ENCODE measurements at regions not wholly inside any gene's neighbourhood (a gene's known extent, or its start where the extent isn't known, plus 50 kb on each side); places are given as distances from the start of the nearest gene placed in this dataset.

- no peaks in the 10 kb centered on the region for H3K27me3 ChIP-seq (ENCODE audit: insufficient read depth)
- no peak overlapping the region for H2AFZ ChIP-seq (ENCODE audit: low read depth)
- 100% methylated on average over 2 of the region's 2 CpGs for WGBS (ENCODE audit: low lambda C conversion rate)
- POLR2A ChIA-PET = no interaction called here
- H3K4me2 ChIP-seq = no peak overlapping the region
- no peak overlapping the region for H3K9ac ChIP-seq
- H3K36me3 ChIP-seq (replicated peaks in 1 of 2; ENCODE audit: control insufficient read depth in 1 of 2, insufficient read depth in 2 of 2, low read length in 1 of 2) = no peaks in the 10 kb centered on the region
- DNase-seq = no peak
- H4K20me1 ChIP-seq (ENCODE audit: insufficient read depth) = no peaks in the 10 kb centered on the region
- H3F3A ChIP-seq (replicated peaks; ENCODE audit: insufficient read depth) = no peaks in the 10 kb centered on the region
- TF ChIP-seq ZBTB33 (IDR thresholded peaks at IDR 0.05; ENCODE audit: borderline replicate concordance, low read depth) (no peak), FOXJ3 (CRISPR knock-in tag; IDR thresholded peaks at IDR 0.05) (no peak), FOSL2 (IDR thresholded peaks at IDR 0.05; ENCODE audit: borderline replicate concordance, low read depth) (no peak), EZH2phosphoT487 (IDR thresholded peaks at IDR 0.05; ENCODE audit: borderline replicate concordance, low read depth) (no peak), IRF3 (IDR thresholded peaks at IDR 0.05; ENCODE audit: low read depth, low read length) (no peak), NRF1 (IDR thresholded peaks at IDR 0.05; ENCODE audit: low read depth, low read length) (no peak), NFIC (IDR thresholded peaks at IDR 0.05; ENCODE audit: borderline replicate concordance) (no peak), TEAD4 (IDR thresholded peaks at IDR 0.05; ENCODE audit: borderline replicate concordance, insufficient read depth) (no peak)
- H3K79me2 ChIP-seq (ENCODE audit: insufficient read depth) = no peaks in the 10 kb centered on the region
- H3K9me3 ChIP-seq = no peaks in the 10 kb centered on the region
- CTCF ChIA-PET = interaction anchor here (1.4 kb wide), 1 partner anchor 251 kb away, joined by 3 read pairs; no protein-coding TSS in a partner anchor
- H3K4me1 ChIP-seq (ENCODE audit: control insufficient read depth in 1 of 2, insufficient read depth in 2 of 2, low read depth in 1 of 2, low read length in 1 of 2) = peaks cover under 1 to 19% of the 10 kb centered on the region in 2 experiments; a peak in 2 of 4 replicates
- no peaks in the 10 kb centered on the region for H3K9me2 ChIP-seq
- no peak overlapping the region for H3K27ac ChIP-seq (ENCODE audit: low read depth in 2 of 2, low read length in 1 of 2)
- no peak overlapping the region for H3K4me3 ChIP-seq (ENCODE audit: low read depth in 2 of 2, low read length in 1 of 2)
Observed at GRCh38 chr1:221159608-221160007, 280.4 kb downstream of the HLX start.

- H3K4me2 ChIP-seq = no peak overlapping the region
- no peaks in the 10 kb centered on the region for H3K79me2 ChIP-seq (ENCODE audit: insufficient read depth)
- POLR2A ChIA-PET = no interaction called here
- no peak for DNase-seq
- no peak overlapping the region for H3K9ac ChIP-seq
- H3F3A ChIP-seq (replicated peaks; ENCODE audit: insufficient read depth) = peaks cover 8% of the 10 kb centered on the region
- H3K27ac ChIP-seq (ENCODE audit: low read depth in 2 of 2, low read length in 1 of 2) = no peak overlapping the region
- WGBS (ENCODE audit: low lambda C conversion rate) = 75% methylated on average over 1 of the region's 1 CpG
- H3K4me3 ChIP-seq (ENCODE audit: low read depth in 2 of 2, low read length in 1 of 2) = no peak overlapping the region
- peaks cover 19 to 31% of the 10 kb centered on the region in 2 experiments for H3K4me1 ChIP-seq (ENCODE audit: control insufficient read depth in 1 of 2, insufficient read depth in 2 of 2, low read depth in 1 of 2, low read length in 1 of 2)
- H2AFZ ChIP-seq (ENCODE audit: low read depth) = no peak overlapping the region
- H3K36me3 ChIP-seq (replicated peaks in 1 of 2; ENCODE audit: control insufficient read depth in 1 of 2, insufficient read depth in 2 of 2, low read length in 1 of 2) = no peaks in the 10 kb centered on the region
- no peaks in the 10 kb centered on the region for H3K9me3 ChIP-seq
- no peaks in the 10 kb centered on the region for H3K9me2 ChIP-seq
- no peaks in the 10 kb centered on the region for H3K27me3 ChIP-seq (ENCODE audit: insufficient read depth)
- H4K20me1 ChIP-seq (ENCODE audit: insufficient read depth) = no peaks in the 10 kb centered on the region
- CTCF ChIA-PET = no interaction called here
- TF ChIP-seq ZBTB33 (IDR thresholded peaks at IDR 0.05; ENCODE audit: borderline replicate concordance, low read depth) (no peak), FOSL2 (IDR thresholded peaks at IDR 0.05; ENCODE audit: borderline replicate concordance, low read depth) (no peak), FOXM1 (IDR thresholded peaks at IDR 0.05; ENCODE audit: low read depth) (no peak), JUND (IDR thresholded peaks at IDR 0.05) (no peak), FOXJ3 (CRISPR knock-in tag; IDR thresholded peaks at IDR 0.05) (no peak), REST (IDR thresholded peaks at IDR 0.05; ENCODE audit: low read depth, low read length) (no peak), TCF12 (IDR thresholded peaks at IDR 0.05) (no peak), NRF1 (IDR thresholded peaks at IDR 0.05; ENCODE audit: low read depth, low read length) (no peak), RCOR1 (IDR thresholded peaks at IDR 0.05; ENCODE audit: low read length) (no peak), TAF1 (IDR thresholded peaks at IDR 0.05; ENCODE audit: borderline replicate concordance, low read depth, low read length) (no peak), POLR2AphosphoS5 (IDR thresholded peaks at IDR 0.05; ENCODE audit: low read depth, low read length) (no peak), SMC3 (IDR thresholded peaks at IDR 0.05; ENCODE audit: low read depth, low read length) (no peak), CHD2 (IDR thresholded peaks at IDR 0.05; ENCODE audit: low read length, partially characterized antibody) (no peak), IRF3 (IDR thresholded peaks at IDR 0.05; ENCODE audit: low read depth, low read length) (no peak)
Observed at GRCh38 chr1:221161571-221162041, 282.4 kb downstream of the HLX start.
